Body of pancreas (tissue), 4 donors: ENCODE measurements at regions not wholly inside any gene's neighbourhood (a gene's known extent, or its start where the extent isn't known, plus 50 kb on each side); places are given as distances from the start of the nearest gene placed in this dataset.

ENCODE experiments used
- POLR2A ChIP-seq, 3 donors: fragments of 450-650 bp; IDR thresholded peaks; one replicate each; pipeline ENCODE4 v1.6.1; 2016; ENCODE audit warnings: antibody characterized with exemption in 3 of 3, mild to moderate bottlenecking in 2 of 3
- TF ChIP-seq, protein P1 (sequence below), 7 experiments: fragments of 450-650 bp in 4 of 7; fragments of 200-600 bp in 3 of 7; sonication (generic) in 3 of 7; IDR thresholded peaks; one replicate each; pipeline ENCODE4 v1.5.1; 2016 to 2019; ENCODE audit warnings: antibody characterized with exemption in 7 of 7

DNA sequence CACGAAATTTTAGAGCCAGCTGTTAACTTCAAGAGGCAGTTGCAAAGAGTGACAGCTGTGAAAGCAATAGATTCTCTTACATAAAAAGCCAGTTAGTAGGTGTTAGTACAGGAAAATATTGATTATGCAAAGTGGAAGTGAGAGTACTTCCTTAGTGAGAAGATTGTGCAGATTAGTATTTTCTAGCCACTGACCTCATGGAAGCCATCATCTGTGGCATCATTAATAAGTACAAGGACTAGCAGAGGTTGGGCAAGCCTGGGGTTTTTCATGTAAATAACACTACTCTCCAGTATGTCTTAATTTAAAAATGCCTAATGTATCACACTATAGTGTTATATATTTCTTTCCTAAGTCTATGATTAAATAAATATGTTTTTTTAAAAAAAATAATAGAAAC is 166.2 kb upstream of the DTNA start:
- TF ChIP-seq POLR2A (IDR thresholded peaks at IDR 0.05): no peak
- TF ChIP-seq, protein P1, sequence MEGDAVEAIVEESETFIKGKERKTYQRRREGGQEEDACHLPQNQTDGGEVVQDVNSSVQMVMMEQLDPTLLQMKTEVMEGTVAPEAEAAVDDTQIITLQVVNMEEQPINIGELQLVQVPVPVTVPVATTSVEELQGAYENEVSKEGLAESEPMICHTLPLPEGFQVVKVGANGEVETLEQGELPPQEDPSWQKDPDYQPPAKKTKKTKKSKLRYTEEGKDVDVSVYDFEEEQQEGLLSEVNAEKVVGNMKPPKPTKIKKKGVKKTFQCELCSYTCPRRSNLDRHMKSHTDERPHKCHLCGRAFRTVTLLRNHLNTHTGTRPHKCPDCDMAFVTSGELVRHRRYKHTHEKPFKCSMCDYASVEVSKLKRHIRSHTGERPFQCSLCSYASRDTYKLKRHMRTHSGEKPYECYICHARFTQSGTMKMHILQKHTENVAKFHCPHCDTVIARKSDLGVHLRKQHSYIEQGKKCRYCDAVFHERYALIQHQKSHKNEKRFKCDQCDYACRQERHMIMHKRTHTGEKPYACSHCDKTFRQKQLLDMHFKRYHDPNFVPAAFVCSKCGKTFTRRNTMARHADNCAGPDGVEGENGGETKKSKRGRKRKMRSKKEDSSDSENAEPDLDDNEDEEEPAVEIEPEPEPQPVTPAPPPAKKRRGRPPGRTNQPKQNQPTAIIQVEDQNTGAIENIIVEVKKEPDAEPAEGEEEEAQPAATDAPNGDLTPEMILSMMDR (IDR thresholded peaks at IDR 0.05): no peak
